Hepatocyte (in vitro differentiated cells): ENCODE measurements at regions not wholly inside any gene's neighbourhood (a gene's known extent, or its start where the extent isn't known, plus 50 kb on each side); places are given as distances from the start of the nearest gene placed in this dataset.

Experiments used
- EZH2 ChIP-seq: fragments of 200-600 bp; sonication (generic); IDR thresholded peaks from 2 replicates; pipeline ENCODE4 v1.6.1; 2016; ENCODE audit warnings: antibody characterized with exemption, mild to moderate bottlenecking, borderline replicate concordance
- TF ChIP-seq, protein P1 (sequence below): fragments of 200-600 bp; sonication (generic); IDR thresholded peaks from 2 replicates; pipeline ENCODE4 v1.5.1; 2016; ENCODE audit warnings: antibody characterized with exemption, mild to moderate bottlenecking; ENCODE audit not compliant: poor library complexity

DNA sequence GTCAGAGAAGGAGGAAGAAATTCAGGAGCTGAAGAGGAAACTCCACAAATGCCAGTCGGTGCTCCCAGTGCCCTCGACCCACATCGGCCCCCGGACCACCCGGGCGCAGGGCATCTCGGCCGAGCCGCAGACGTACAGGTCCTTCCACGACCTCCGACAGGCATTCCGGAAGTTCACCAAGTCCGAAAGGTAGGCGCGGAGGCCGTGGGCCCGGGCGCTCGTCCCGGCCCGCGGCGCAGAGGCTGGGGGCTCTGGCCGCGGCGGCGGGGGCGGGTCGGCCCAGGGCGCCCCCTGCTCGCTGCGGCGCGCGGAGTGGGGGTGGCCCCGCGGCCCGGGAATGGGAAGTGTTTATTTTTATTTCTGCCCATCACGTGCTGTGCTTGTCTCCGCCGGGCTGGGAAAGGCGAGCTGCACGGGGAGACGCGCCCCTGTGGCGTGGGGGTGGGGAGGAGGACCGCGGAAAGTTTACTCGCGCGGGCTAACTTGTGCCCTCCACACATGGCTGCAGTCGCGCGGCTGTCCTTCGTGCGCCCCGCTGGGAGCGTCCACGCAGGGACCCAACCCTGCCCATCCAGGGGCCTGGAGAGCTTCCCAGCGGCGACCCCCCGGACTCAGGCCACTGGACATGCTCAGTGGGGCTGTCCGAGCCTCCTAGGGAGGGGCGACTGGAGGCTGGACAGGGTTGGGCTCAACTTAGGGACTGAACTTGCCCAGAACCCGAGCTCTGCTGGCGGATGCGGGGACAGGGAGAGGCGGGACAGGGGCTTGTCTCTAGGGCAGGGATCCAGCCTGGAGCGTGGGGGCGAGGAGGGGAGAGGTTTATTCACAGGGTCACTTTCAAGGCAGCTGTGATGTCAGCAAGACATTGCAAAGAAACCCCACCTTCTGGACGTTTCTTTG is 82.6 kb upstream of the PRKG1 start:
- TF ChIP-seq, protein P1, sequence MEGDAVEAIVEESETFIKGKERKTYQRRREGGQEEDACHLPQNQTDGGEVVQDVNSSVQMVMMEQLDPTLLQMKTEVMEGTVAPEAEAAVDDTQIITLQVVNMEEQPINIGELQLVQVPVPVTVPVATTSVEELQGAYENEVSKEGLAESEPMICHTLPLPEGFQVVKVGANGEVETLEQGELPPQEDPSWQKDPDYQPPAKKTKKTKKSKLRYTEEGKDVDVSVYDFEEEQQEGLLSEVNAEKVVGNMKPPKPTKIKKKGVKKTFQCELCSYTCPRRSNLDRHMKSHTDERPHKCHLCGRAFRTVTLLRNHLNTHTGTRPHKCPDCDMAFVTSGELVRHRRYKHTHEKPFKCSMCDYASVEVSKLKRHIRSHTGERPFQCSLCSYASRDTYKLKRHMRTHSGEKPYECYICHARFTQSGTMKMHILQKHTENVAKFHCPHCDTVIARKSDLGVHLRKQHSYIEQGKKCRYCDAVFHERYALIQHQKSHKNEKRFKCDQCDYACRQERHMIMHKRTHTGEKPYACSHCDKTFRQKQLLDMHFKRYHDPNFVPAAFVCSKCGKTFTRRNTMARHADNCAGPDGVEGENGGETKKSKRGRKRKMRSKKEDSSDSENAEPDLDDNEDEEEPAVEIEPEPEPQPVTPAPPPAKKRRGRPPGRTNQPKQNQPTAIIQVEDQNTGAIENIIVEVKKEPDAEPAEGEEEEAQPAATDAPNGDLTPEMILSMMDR = no peak
- no peak for TF ChIP-seq EZH2
